ENCODE measurements at regions not wholly inside any gene's neighbourhood (a gene's known extent, or its start where the extent isn't known, plus 50 kb on each side); places are given as distances from the start of the nearest gene placed in this dataset.
A peak's percentile ranks its signal among the peaks of the same experiment; 100 is the strongest.

DNA sequence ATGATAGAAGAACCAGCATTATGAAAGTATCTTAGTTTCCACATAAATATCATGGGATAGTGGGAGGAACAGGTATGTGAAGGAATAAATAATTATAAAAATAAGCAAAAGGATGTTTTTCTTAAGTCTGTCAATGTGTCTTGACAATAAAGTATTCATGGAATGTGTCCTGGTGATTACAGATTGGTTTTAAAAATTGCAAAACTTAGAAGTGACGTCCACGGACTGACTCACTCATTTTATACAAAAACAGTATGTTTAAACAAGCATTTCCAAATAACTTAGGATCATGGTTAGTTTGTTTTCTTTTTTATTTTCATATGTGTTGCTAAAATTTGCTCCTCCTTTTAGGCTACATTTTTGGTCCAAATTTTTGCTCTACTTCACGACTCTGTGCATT lies 687.0 kb upstream of the NECTIN3 start:
- DNase-seq (ENCODE audit: low read depth), result peak; percentile 53
- TF ChIP-seq, protein P1, sequence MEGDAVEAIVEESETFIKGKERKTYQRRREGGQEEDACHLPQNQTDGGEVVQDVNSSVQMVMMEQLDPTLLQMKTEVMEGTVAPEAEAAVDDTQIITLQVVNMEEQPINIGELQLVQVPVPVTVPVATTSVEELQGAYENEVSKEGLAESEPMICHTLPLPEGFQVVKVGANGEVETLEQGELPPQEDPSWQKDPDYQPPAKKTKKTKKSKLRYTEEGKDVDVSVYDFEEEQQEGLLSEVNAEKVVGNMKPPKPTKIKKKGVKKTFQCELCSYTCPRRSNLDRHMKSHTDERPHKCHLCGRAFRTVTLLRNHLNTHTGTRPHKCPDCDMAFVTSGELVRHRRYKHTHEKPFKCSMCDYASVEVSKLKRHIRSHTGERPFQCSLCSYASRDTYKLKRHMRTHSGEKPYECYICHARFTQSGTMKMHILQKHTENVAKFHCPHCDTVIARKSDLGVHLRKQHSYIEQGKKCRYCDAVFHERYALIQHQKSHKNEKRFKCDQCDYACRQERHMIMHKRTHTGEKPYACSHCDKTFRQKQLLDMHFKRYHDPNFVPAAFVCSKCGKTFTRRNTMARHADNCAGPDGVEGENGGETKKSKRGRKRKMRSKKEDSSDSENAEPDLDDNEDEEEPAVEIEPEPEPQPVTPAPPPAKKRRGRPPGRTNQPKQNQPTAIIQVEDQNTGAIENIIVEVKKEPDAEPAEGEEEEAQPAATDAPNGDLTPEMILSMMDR (conservative IDR thresholded peaks at IDR 0.05; ENCODE audit: low read length), result no peak
- H3K4me3 ChIP-seq (ENCODE audit: low read length), result no peak overlapping the region

DNA sequence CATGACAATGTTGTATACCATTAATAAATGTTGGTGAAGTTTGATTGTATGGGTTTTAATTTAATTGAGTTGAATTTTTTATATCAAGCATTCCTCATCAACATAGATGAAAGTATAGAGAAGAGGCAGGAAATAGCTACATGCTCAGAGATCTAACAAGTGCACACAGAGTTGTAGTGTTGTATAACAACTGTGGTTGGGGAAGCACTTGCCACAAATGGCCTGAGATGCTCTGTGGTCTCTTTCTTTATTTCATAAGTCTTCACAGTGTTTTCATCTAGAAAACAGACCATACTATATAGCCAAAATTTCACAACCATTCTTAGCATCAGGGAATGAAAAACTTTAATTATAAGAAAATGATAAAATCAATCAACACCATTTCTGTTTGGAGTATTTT lies 682.6 kb upstream of the NECTIN3 start:
- no peak for DNase-seq (ENCODE audit: low read depth)
- no peak overlapping the region for H3K4me3 ChIP-seq (ENCODE audit: low read length)
- TF ChIP-seq, protein P1 (conservative IDR thresholded peaks at IDR 0.05; ENCODE audit: low read length), result no peak

DNA sequence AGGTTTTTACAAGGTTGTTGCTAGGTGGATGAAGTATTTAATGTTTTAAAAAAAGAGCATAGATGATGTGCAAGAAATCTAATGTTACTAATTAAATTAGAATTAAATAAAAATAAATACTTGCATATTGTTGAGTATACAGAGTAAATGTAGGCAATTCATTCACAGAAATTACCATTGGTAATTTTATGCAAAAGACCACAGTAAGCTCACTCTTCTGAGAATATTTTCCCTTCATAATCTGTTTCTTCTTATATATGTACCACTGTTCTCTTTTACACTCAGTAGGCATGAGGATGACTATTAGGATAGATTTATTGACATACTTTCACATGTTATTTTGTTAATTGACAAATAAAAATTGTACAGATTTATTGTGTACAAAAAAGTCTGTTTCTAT lies 681.2 kb upstream of the NECTIN3 start:
- no peak overlapping the region for H3K4me3 ChIP-seq (ENCODE audit: low read length)
- no peak for DNase-seq (ENCODE audit: low read depth)
- TF ChIP-seq, protein P1 (conservative IDR thresholded peaks at IDR 0.05; ENCODE audit: low read length), result no peak

- DNase-seq (ENCODE audit: low read depth), result no peak
- H3K4me3 ChIP-seq (ENCODE audit: low read length), result no peak overlapping the region
- TF ChIP-seq, protein P1 (conservative IDR thresholded peaks at IDR 0.05; ENCODE audit: low read length), result no peak
Observed at GRCh38 chr3:110391042-110391441, 680.6 kb upstream of the NECTIN3 start.

GRCh38 chr3:110391640-110392395 lies 679.8 kb upstream of the NECTIN3 start:
- no peak overlapping the region for H3K4me3 ChIP-seq (ENCODE audit: low read length)
- no peak for DNase-seq (ENCODE audit: low read depth)
- TF ChIP-seq, protein P1 (conservative IDR thresholded peaks at IDR 0.05; ENCODE audit: low read length), result no peak

DNA sequence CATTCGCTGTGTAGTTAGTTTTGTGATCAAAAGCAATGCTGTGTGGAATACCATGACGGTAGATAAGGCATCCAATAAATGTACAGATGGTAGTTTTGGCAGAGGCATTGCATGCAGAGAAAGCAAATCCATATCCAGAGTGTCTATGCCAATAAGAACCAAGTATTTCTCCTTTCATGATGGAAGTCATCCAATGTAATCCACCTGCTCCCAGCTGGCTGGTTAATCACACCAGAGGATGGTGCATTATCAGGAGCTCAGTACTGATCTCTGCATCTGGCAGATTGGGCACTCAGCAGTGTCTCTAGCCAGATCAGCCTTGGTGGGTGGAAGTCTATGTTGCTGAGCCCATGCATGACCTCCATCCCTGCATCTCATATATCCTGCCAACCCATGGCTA lies 677.7 kb upstream of the NECTIN3 start:
- no peak for DNase-seq (ENCODE audit: low read depth)
- no peak overlapping the region for H3K4me3 ChIP-seq (ENCODE audit: low read length)
- TF ChIP-seq, protein P1 (conservative IDR thresholded peaks at IDR 0.05; ENCODE audit: low read length), result no peak

GRCh38 chr3:110397115-110397514 lies 674.5 kb upstream of the NECTIN3 start:
- TF ChIP-seq, protein P1 (conservative IDR thresholded peaks at IDR 0.05; ENCODE audit: low read length), result no peak
- DNase-seq (ENCODE audit: low read depth), result no peak

More at GRCh38 chr3:110397115-110397514, 674.5 kb upstream of the NECTIN3 start:
- H3K4me3 ChIP-seq (ENCODE audit: low read length), result no peak overlapping the region
